Smooth muscle cell (in vitro differentiated cells): ENCODE measurements at regions not wholly inside any gene's neighbourhood (a gene's known extent, or its start where the extent isn't known, plus 50 kb on each side); places are given as distances from the start of the nearest gene placed in this dataset.

Source experiments
- DNase-seq: peaks from one replicate; lab custom pipeline; 2025; ENCODE audit not compliant: unreplicated experiment; lab: John Stamatoyannopoulos, UW
- H2AFZ ChIP-seq: fragments of 200-600 bp; sonication (generic); 2 replicates; pipeline ENCODE4 v1.6.0; 2016; ENCODE audit warnings: antibody characterized with exemption, low read depth, mild to moderate bottlenecking
- H3F3A ChIP-seq: fragments of 200-600 bp; sonication (generic); 2 replicates; pipeline ENCODE4 v1.6.0; 2017; ENCODE audit warnings: antibody characterized with exemption, low read depth
- H3K27ac ChIP-seq: fragments of 200-600 bp; sonication (generic); 2 replicates; pipeline ENCODE4 v1.5.1; 2016; ENCODE audit warnings: low read depth, mild to moderate bottlenecking
- H3K27me3 ChIP-seq: fragments of 200-600 bp; sonication (generic); 2 replicates; pipeline ENCODE4 v1.6.1; 2016; ENCODE audit warnings: low read depth, mild to moderate bottlenecking
- H3K36me3 ChIP-seq: fragments of 200-600 bp; sonication (generic); 2 replicates; pipeline ENCODE4 v1.5.1; 2016; ENCODE audit warnings: low read depth
- H3K4me1 ChIP-seq: fragments of 200-600 bp; sonication (generic); 2 replicates; pipeline ENCODE4 v1.5.1; 2016; ENCODE audit warnings: low read depth
- H3K4me2 ChIP-seq: fragments of 200-600 bp; sonication (generic); 2 replicates; pipeline ENCODE4 v1.6.0; 2016; ENCODE audit warnings: mild to moderate bottlenecking
- H3K4me3 ChIP-seq: fragments of 200-600 bp; sonication (generic); 2 replicates; pipeline ENCODE4 v1.5.1; 2016; ENCODE audit warnings: mild to moderate bottlenecking
- H3K79me2 ChIP-seq: fragments of 200-600 bp; sonication (generic); 2 replicates; pipeline ENCODE4 v1.6.0; 2016; ENCODE audit warnings: low read depth, mild to moderate bottlenecking
- H3K9ac ChIP-seq: fragments of 200-600 bp; sonication (generic); 2 replicates; pipeline ENCODE4 v1.6.0; 2016; ENCODE audit warnings: low read depth
- H3K9me3 ChIP-seq: fragments of 200-600 bp; sonication (generic); replicated peaks from 2 replicates; pipeline ENCODE4 v1.5.1; 2016; ENCODE audit warnings: low read depth
- H4K20me1 ChIP-seq: fragments of 200-600 bp; sonication (generic); 2 replicates; pipeline ENCODE4 v1.6.0; 2016; ENCODE audit warnings: low read depth
- whole genome bisulfite sequencing: methylation state at CpG from one replicate; pipeline ENCODE4 v1.1.7; 2016; ENCODE audit warnings: low lambda C conversion rate; 5-methylcytosine and 5-hydroxymethylcytosine counted together
- TF ChIP-seq, protein P1 (sequence below): fragments of 200-600 bp; sonication (generic); IDR thresholded peaks from 2 replicates; pipeline ENCODE4 v1.5.1; 2017; ENCODE audit warnings: borderline replicate concordance, mild to moderate bottlenecking, antibody characterized with exemption; ENCODE audit not compliant: insufficient read depth, poor library complexity, severe bottlenecking

DNA sequence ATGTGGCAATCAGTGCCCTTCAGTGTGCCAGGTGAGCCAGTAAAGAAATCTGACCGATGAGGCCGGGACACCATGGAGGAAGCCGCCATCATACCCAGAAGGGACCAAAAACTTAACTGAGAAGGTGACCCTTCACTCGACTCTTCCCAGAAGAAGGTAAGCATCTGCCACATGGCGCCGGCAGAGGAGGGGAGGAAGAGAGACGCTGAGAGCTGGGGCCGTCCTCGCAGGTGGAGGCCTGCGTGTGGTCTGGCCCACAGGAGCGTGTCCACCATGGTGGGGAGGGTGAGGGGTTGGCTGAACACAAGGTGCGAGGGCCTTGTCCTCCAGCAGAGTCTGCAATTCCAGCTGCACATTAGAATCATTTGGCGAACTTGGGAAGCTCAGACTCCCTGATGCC, 513.1 kb upstream of the RAB6C start:
- H4K20me1 ChIP-seq, result no peaks in the 10 kb centered on the region
- no peak for DNase-seq
- H2AFZ ChIP-seq, result no peak overlapping the region
- H3K4me2 ChIP-seq, result no peak overlapping the region
- H3F3A ChIP-seq, result no peaks in the 10 kb centered on the region
- no peaks in the 10 kb centered on the region for H3K9me3 ChIP-seq
- H3K27ac ChIP-seq, result no peak overlapping the region
- TF ChIP-seq, protein P1, sequence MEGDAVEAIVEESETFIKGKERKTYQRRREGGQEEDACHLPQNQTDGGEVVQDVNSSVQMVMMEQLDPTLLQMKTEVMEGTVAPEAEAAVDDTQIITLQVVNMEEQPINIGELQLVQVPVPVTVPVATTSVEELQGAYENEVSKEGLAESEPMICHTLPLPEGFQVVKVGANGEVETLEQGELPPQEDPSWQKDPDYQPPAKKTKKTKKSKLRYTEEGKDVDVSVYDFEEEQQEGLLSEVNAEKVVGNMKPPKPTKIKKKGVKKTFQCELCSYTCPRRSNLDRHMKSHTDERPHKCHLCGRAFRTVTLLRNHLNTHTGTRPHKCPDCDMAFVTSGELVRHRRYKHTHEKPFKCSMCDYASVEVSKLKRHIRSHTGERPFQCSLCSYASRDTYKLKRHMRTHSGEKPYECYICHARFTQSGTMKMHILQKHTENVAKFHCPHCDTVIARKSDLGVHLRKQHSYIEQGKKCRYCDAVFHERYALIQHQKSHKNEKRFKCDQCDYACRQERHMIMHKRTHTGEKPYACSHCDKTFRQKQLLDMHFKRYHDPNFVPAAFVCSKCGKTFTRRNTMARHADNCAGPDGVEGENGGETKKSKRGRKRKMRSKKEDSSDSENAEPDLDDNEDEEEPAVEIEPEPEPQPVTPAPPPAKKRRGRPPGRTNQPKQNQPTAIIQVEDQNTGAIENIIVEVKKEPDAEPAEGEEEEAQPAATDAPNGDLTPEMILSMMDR, result no peak
- H3K27me3 ChIP-seq, result no peaks in the 10 kb centered on the region
- no peaks in the 10 kb centered on the region for H3K36me3 ChIP-seq
- no peak overlapping the region for H3K4me3 ChIP-seq
- no peaks in the 10 kb centered on the region for H3K4me1 ChIP-seq
- H3K9ac ChIP-seq, result no peak overlapping the region
- 95% methylated on average over 13 of the region's 13 CpGs for WGBS
- H3K79me2 ChIP-seq, result no peaks in the 10 kb centered on the region

DNA sequence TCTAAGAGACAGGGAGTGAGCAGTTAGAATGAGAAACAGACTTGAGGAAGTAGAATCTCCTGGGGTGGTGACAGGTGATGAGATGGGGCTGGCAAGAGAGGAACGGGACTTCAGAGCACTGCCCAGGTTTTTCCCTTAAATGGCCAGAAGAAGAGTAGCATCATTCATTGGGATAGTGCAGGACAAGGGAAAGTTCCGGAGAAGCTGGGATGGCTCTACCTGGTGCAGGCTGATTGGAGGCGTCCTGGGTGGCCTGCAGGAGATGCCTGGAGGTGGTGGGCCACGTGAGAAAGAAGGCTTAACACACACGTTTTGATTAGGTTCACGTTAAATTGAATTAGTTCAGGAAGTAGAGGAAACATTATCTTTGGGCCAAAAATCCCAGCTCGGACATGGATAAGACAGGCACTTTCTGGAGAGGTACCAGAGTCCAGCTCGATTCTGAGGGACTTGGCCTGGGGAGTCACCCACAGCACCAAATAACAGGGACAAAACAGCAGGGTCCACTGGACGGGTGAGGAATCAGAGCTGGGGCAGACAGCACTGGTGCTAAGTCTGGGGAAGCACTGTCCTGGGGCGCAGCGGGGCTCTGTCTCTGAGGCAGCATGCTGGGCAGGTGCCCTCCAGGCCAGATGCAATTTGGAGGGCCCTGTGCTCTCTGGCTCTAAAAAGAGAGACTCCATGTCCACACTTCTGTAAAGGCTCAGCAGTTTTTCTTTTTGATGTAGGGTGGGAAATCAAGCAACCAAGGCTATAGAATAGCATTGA, 512.3 kb upstream of the RAB6C start:
- Histone ChIP-seq H3K36me3 (no peaks in the 10 kb centered on the region), H2AFZ (no peak overlapping the region), H3K27me3 (peaks cover 3% of the 10 kb centered on the region), H3K9me3 (no peaks in the 10 kb centered on the region), H3K4me2 (no peak overlapping the region), H4K20me1 (no peaks in the 10 kb centered on the region), H3K4me3 (no peak overlapping the region), H3K9ac (no peak overlapping the region), H3F3A (no peaks in the 10 kb centered on the region), H3K4me1 (no peaks in the 10 kb centered on the region), H3K79me2 (no peaks in the 10 kb centered on the region), H3K27ac (no peak overlapping the region)
- no peak for DNase-seq
- 89% methylated on average over 11 of the region's 11 CpGs for WGBS
- TF ChIP-seq, protein P1, result no peak

DNA sequence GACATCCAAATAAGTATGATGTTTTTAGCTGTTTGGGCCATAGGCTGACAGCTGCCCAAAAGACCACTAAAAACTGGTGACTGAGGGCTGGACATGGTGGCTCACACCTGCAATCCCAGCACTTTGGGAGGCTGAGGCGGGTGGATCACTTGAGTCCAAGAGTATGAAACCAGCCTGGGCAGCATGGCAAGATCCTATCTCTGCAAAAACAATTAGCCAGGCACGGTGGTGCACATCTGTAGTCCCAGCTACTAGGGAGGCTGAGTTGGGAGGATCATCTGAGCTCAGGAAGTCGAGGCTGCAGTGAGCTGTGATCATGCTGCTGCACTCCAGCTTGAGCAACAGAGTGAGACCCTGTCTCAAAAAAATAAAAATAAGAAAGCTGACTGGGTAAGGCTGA, 511.5 kb upstream of the RAB6C start:
- no peak overlapping the region for H3K27ac ChIP-seq
- H3K27me3 ChIP-seq, result peaks cover 4% of the 10 kb centered on the region
- no peaks in the 10 kb centered on the region for H3K4me1 ChIP-seq
- H3K4me2 ChIP-seq, result no peak overlapping the region
- 77% methylated on average over 3 of the region's 3 CpGs for WGBS
- TF ChIP-seq, protein P1, result no peak
- H4K20me1 ChIP-seq, result no peaks in the 10 kb centered on the region
- no peaks in the 10 kb centered on the region for H3F3A ChIP-seq
- DNase-seq, result no peak
- no peak overlapping the region for H3K4me3 ChIP-seq
- H3K9ac ChIP-seq, result no peak overlapping the region
- H3K36me3 ChIP-seq, result no peaks in the 10 kb centered on the region
- no peaks in the 10 kb centered on the region for H3K9me3 ChIP-seq
- no peak overlapping the region for H2AFZ ChIP-seq
- no peaks in the 10 kb centered on the region for H3K79me2 ChIP-seq

DNA sequence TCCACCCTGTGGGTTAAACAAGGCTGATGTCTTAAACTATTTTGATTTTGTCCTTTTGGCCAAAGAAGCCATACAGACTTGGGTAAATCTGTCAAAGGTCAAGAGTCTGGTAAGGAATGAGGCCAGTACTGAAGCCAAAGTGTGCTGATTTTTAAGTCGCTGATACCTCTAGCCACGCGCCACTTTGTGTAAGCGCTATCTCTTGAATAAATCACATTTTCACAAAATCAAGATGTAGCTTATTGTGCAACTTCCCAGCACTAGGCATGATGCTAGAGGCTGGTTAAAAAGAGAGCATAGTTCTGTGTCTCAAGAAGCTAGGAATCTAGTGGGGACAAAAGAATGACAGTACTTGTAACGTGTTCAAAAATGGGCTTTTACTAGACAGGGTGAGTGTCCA, 510.6 kb upstream of the RAB6C start:
- no peak for DNase-seq
- Histone ChIP-seq H4K20me1 (no peaks in the 10 kb centered on the region), H3K27me3 (peaks cover 4% of the 10 kb centered on the region), H3K36me3 (no peaks in the 10 kb centered on the region), H3K27ac (no peak overlapping the region), H3K4me3 (no peak overlapping the region), H3K9me3 (no peaks in the 10 kb centered on the region), H2AFZ (no peak overlapping the region), H3K9ac (no peak overlapping the region), H3K79me2 (no peaks in the 10 kb centered on the region), H3K4me1 (no peaks in the 10 kb centered on the region), H3K4me2 (no peak overlapping the region), H3F3A (no peaks in the 10 kb centered on the region)
- TF ChIP-seq, protein P1, result no peak
- WGBS, result 94% methylated on average over 5 of the region's 5 CpGs
